ENCODE measurements at regions not wholly inside any gene's neighbourhood (a gene's known extent, or its start where the extent isn't known, plus 50 kb on each side); places are given as distances from the start of the nearest gene placed in this dataset.

DNA sequence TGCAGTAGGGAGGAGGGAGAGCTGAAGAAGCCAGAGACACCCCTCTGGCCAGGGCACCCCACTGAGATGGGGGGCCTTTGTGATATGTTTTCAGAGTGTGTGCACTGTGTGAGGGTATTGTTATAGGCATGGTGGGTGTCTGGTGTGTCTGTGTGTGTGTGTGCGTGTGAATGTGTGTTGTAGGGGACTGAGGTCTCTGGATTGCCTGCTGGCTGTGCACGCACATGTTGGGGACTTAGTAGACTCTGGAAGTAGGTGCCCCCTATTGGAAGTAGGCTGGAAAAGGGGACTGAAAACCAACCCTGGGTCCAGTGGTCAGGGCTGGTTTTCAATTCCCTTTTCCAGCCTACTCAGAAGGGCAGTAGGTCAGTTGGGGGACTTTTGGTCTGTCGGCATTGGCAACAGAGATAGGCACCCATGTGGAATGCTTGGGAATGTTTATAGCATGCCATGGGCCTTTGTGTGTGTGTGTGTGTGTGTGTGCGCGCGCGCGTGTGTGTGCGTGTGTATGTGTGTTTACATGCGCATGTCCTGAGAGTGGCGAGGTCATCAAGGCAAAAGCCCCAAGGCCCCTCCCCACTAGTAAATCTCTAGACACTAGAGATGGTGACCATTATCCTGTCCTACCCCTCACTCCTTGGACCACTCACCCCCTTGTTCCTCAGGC, 78.8 kb downstream of the HIF1AN start:
- TF ChIP-seq, protein P1, sequence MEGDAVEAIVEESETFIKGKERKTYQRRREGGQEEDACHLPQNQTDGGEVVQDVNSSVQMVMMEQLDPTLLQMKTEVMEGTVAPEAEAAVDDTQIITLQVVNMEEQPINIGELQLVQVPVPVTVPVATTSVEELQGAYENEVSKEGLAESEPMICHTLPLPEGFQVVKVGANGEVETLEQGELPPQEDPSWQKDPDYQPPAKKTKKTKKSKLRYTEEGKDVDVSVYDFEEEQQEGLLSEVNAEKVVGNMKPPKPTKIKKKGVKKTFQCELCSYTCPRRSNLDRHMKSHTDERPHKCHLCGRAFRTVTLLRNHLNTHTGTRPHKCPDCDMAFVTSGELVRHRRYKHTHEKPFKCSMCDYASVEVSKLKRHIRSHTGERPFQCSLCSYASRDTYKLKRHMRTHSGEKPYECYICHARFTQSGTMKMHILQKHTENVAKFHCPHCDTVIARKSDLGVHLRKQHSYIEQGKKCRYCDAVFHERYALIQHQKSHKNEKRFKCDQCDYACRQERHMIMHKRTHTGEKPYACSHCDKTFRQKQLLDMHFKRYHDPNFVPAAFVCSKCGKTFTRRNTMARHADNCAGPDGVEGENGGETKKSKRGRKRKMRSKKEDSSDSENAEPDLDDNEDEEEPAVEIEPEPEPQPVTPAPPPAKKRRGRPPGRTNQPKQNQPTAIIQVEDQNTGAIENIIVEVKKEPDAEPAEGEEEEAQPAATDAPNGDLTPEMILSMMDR (IDR thresholded peaks at IDR 0.05) = no peak
- TF ChIP-seq POLR2A (IDR thresholded peaks at IDR 0.05) = no peak
